Activated gamma-delta T cell (primary cell): ENCODE measurements at regions not wholly inside any gene's neighbourhood (a gene's known extent, or its start where the extent isn't known, plus 50 kb on each side); places are given as distances from the start of the nearest gene placed in this dataset.

Experiments used
- DNase-seq: peaks from one replicate; lab custom pipeline; 2025; lab: John Stamatoyannopoulos, UW

GRCh38 chr19:27753622-27754021 is 1459.3 kb downstream of the UQCRFS1 start:
- no peak for DNase-seq

- no peak for DNase-seq
These were observed 1460.3 kb downstream of the UQCRFS1 start for GRCh38 chr19:27752530-27753184.

GRCh38 chr19:27751044-27751391 is 1461.9 kb downstream of the UQCRFS1 start:
- no peak for DNase-seq

GRCh38 chr19:27750391-27751043 is 1462.4 kb downstream of the UQCRFS1 start:
- DNase-seq, result no peak

- DNase-seq, result no peak
These were observed 1464.3 kb downstream of the UQCRFS1 start for GRCh38 chr19:27748551-27749152.

- DNase-seq, result no peak
These were observed 1466.1 kb downstream of the UQCRFS1 start for GRCh38 chr19:27746691-27747380.

- DNase-seq, result no peak
These were observed 1466.9 kb downstream of the UQCRFS1 start for GRCh38 chr19:27745978-27746542.

- DNase-seq, result no peak
These were observed 1467.8 kb downstream of the UQCRFS1 start for GRCh38 chr19:27744926-27745768.

GRCh38 chr19:27742041-27742440 is 1470.9 kb downstream of the UQCRFS1 start:
- no peak for DNase-seq

GRCh38 chr19:27741236-27741635 is 1471.7 kb downstream of the UQCRFS1 start:
- DNase-seq, result no peak

GRCh38 chr19:27740396-27740795 is 1472.6 kb downstream of the UQCRFS1 start:
- no peak for DNase-seq

- no peak for DNase-seq
These were observed 1474.3 kb downstream of the UQCRFS1 start for GRCh38 chr19:27738569-27739193.

- no peak for DNase-seq
These were observed 1476.7 kb downstream of the UQCRFS1 start for GRCh38 chr19:27736225-27736624.

- no peak for DNase-seq
These were observed 1477.6 kb downstream of the UQCRFS1 start for GRCh38 chr19:27735314-27735713.

- DNase-seq, result no peak
These were observed 1478.3 kb downstream of the UQCRFS1 start for GRCh38 chr19:27734496-27735220.

- DNase-seq, result no peak
These were observed 1479.2 kb downstream of the UQCRFS1 start for GRCh38 chr19:27733551-27734266.

GRCh38 chr19:27729332-27729731 is 1483.6 kb downstream of the UQCRFS1 start:
- DNase-seq, result no peak

- DNase-seq, result no peak
These were observed 1490.3 kb downstream of the UQCRFS1 start for GRCh38 chr19:27722625-27723024.

GRCh38 chr19:27720155-27720554 is 1492.8 kb downstream of the UQCRFS1 start:
- DNase-seq, result no peak

GRCh38 chr19:27719034-27719433 is 1493.9 kb downstream of the UQCRFS1 start:
- no peak for DNase-seq
